Adrenal gland (tissue), 9 donors: ENCODE measurements at regions not wholly inside any gene's neighbourhood (a gene's known extent, or its start where the extent isn't known, plus 50 kb on each side); places are given as distances from the start of the nearest gene placed in this dataset.

Experiments used
- DNase-seq, 7 donors: peaks; one replicate each; pipeline ENCODE4 v3.0.0-alpha.2; 2019 to 2020
- H3K27ac ChIP-seq, 5 donors: fragments of 200-600 bp; sonication (generic) in 4 of 5; 1 replicate in 3 of 5; 2 replicates in 2 of 5; pipeline versions ENCODE4 v1.5.1 to v1.8.0; 2016 to 2020; ENCODE audit warnings: mild to moderate bottlenecking in 1 of 5
- H3K27me3 ChIP-seq: fragments of 200-600 bp; 2 replicates; pipeline ENCODE4 v1.8.0; 2021
- H3K36me3 ChIP-seq, 2 donors: fragments of 200-600 bp; replicated peaks in 1 of 2; 1 replicate in 1 of 2; 2 replicates in 1 of 2; pipeline versions ENCODE4 v1.5.1 to v1.8.0; 2018 to 2022
- H3K4me1 ChIP-seq, 2 donors: fragments of 200-600 bp; replicated peaks in 1 of 2; 1 replicate in 1 of 2; 2 replicates in 1 of 2; pipeline versions ENCODE4 v1.5.1 to v1.8.0; 2018 to 2021
- H3K4me3 ChIP-seq, 4 donors: fragments of 200-600 bp; sonication (generic) in 3 of 4; one replicate each; pipeline ENCODE4 v1.5.1; 2016 to 2018
- H3K9me3 ChIP-seq, 3 donors: fragments of 200-600 bp; sonication (generic) in 1 of 3; replicated peaks in 1 of 3; 1 replicate in 2 of 3; 2 replicates in 1 of 3; pipeline versions ENCODE4 v1.5.1 to v1.8.0; 2016 to 2021
- POLR2A ChIP-seq, 2 donors: fragments of 450-650 bp; IDR thresholded peaks; one replicate each; pipeline ENCODE4 v1.6.1; 2017; ENCODE audit warnings: antibody characterized with exemption in 2 of 2, mild to moderate bottlenecking in 2 of 2, moderate library complexity in 1 of 2
- WGBS, 4 donors: extraction: QIAGEN DNeasy Blood & Tissue Kit in 2 of 4; methylation state at CpG; one replicate each; pipeline versions ENCODE4 v1.1.5 to v1.1.7; 2013 to 2017; 5-methylcytosine and 5-hydroxymethylcytosine counted together
- intact Hi-C, 2 donors: fragments of 100-400 bp; cut with DNase I; formaldehyde crosslinking; loops; one replicate each; pipeline versions ENCODE4 v1.14.1 to v1.15.0; 2022 to 2023
- TF ChIP-seq, protein P1 (sequence below), 6 experiments: fragments of 450-650 bp in 4 of 6; fragments of 200-600 bp in 2 of 6; sonication (generic) in 1 of 6; IDR thresholded peaks; 1 replicate in 5 of 6; 2 replicates in 1 of 6; pipeline versions ENCODE4 v1.5.1 to v1.8.0; 2016 to 2021; ENCODE audit warnings: antibody characterized with exemption in 6 of 6, mild to moderate bottlenecking in 2 of 6, moderate library complexity in 1 of 6
- donor health status: healthy with polysubstance abuse.
- donor health status: Bipolar disorder and iron deficiency.
- donor health status: DM: yes; HTN: yes; CAD: no.
- donor health status: DM: no; HTN: no; CAD: no.
- donor health status: DM: no; HTN: no; CAD: no.

DNA sequence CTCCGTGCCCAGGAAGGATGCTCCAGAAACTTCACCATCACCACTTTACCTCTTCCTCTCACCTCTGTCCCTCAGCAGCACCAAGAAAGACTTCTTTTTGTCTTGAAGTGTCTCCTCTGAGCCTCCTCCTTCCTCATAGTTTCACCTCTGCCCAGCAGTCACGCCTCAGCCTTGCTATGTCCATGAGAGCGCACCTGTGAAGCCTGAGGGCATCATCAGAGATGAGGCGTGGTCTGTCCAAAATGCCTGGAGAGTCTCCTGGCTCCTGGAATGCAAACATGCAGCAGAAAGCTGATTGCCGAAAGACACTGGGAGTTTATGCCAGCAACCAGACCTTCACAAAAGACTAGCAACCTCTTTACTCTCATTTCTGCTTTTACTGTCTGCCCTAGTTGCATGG lies 336.6 kb downstream of the TEX29 start:
- intact Hi-C loops, result no loop called here
- 83 to 90% (median 85%) methylated on average over 5 of the region's 5 CpGs for WGBS, 4 donors

DNA sequence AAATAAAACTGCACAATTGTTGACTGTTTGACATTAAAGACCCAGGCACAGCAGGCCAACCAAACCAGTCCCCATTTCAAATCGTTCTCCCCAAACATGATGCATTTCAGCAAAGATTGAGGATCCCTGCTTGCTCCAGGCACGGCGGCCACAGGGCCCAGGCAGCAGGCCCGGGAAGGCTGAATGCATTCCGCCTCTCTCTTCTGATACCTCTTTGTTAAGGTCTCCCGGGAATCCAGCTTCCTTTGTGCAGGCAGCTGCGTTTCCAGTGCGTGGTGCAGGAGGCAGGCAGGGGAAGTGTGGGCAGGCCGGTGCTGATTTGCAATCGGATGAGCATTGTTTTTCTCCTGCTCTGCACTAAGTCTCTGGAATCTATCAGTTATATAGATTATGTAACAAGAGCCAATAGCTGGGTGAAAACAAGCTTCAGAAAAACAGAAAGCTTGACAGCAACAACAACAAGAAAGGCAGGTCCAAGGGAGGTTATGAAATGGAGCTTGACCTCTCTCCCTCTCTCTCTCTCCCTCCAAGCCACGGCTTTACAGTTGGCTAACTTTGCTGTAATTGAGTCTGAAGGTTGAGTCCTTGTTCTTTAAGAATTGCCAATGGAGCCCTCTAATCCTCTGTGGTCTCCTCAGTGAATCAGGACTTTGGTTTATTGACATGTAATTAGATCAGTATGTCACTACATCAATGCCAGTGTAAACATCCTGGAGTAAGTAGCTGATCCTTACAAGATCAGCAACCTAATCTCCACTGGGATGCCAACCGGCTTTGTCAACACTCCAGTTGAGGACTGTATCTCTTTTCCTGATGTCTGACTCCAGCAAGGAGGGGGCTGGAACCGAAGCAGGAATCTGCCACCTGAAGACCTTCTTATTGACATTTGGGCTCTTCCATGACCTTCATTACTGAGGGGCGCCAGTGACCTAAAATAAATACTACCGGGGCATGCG lies 338.0 kb downstream of the TEX29 start:
- H3K4me3 ChIP-seq, result no peak overlapping the region
- no peaks in the 10 kb centered on the region for H3K36me3 ChIP-seq
- H3K27ac ChIP-seq, result no peak overlapping the region
- no peaks in the 10 kb centered on the region for H3K27me3 ChIP-seq
- intact Hi-C loops, result no loop called here
- 51 to 62% (median 53%) methylated on average over 14 to 16 of the region's 16 CpGs for WGBS, 4 donors
- DNase-seq, result no peak
- no peaks in the 10 kb centered on the region for H3K4me1 ChIP-seq
- TF ChIP-seq, protein P1, sequence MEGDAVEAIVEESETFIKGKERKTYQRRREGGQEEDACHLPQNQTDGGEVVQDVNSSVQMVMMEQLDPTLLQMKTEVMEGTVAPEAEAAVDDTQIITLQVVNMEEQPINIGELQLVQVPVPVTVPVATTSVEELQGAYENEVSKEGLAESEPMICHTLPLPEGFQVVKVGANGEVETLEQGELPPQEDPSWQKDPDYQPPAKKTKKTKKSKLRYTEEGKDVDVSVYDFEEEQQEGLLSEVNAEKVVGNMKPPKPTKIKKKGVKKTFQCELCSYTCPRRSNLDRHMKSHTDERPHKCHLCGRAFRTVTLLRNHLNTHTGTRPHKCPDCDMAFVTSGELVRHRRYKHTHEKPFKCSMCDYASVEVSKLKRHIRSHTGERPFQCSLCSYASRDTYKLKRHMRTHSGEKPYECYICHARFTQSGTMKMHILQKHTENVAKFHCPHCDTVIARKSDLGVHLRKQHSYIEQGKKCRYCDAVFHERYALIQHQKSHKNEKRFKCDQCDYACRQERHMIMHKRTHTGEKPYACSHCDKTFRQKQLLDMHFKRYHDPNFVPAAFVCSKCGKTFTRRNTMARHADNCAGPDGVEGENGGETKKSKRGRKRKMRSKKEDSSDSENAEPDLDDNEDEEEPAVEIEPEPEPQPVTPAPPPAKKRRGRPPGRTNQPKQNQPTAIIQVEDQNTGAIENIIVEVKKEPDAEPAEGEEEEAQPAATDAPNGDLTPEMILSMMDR (IDR thresholded peaks at IDR 0.05), result no peak
- no peak for TF ChIP-seq POLR2A (IDR thresholded peaks at IDR 0.05)
- no peaks in the 10 kb centered on the region for H3K9me3 ChIP-seq

More for the DNA sequence above, 336.6 kb downstream of the TEX29 start:
- Histone ChIP-seq H3K4me3 (no peak overlapping the region), H3K27me3 (no peaks in the 10 kb centered on the region), H3K36me3 (no peaks in the 10 kb centered on the region), H3K27ac (no peak overlapping the region), H3K4me1 (no peaks in the 10 kb centered on the region), H3K9me3 (no peaks in the 10 kb centered on the region)
- no peak for DNase-seq
- TF ChIP-seq POLR2A (IDR thresholded peaks at IDR 0.05), result no peak
- TF ChIP-seq, protein P1 (IDR thresholded peaks at IDR 0.05), result no peak

DNA sequence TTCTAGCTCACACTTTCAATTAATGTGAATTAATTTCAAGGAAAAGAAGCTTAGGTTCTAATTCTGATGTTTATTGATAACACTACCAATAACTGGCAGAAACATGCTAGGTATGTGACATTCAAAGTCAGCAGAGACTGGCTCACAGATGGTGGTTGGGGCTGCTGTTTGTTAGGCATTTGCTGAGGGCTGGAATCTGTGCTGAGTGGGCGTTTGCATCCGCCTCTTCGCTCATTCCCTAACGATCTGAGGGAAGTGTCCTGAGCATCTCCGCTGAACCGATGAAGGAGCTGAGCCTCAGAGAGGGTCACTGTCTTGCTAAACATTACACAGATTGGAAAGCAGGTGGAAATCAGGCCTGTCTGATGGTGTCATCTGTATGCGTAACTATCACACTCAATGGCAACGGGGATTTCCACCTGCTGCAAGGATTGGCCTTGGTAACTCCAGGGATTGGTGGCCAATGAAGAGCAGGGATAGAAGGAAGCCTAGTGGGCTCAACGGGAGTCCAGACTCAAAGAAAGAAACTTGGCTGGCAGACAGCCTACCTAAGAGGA lies 338.9 kb downstream of the TEX29 start:
- H3K4me3 ChIP-seq, result no peak overlapping the region
- H3K27ac ChIP-seq, result no peak overlapping the region
- no peaks in the 10 kb centered on the region for H3K9me3 ChIP-seq
- TF ChIP-seq, protein P1 (IDR thresholded peaks at IDR 0.05), result no peak
- no peak for TF ChIP-seq POLR2A (IDR thresholded peaks at IDR 0.05)
- H3K27me3 ChIP-seq, result no peaks in the 10 kb centered on the region
- intact Hi-C loops, result no loop called here
- H3K36me3 ChIP-seq, result no peaks in the 10 kb centered on the region
- H3K4me1 ChIP-seq, result no peaks in the 10 kb centered on the region
- no peak for DNase-seq
- 78 to 83% (median 79%) methylated on average over 9 of the region's 9 CpGs for WGBS, 4 donors

DNA sequence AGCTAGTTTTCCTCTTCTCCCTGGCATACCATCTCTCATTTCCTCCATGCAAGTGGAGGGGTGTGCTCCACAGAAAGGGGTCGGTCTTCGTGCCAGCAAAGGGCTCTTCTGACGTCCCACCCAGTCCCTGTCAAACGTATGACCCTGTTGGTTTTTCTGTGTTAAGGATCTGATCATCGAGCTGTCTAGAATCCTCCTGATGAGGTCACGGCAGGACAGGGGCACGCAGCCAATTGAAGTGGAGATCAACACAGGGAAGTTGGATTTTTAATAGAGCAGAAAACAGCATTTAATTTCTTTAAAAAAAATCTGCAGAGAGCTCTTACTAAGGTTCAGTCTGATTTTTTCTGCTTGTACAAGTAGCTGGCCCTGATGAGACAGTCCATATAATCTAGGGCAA lies 339.4 kb downstream of the TEX29 start:
- TF ChIP-seq, protein P1 (IDR thresholded peaks at IDR 0.05), result no peak
- TF ChIP-seq POLR2A (IDR thresholded peaks at IDR 0.05), result no peak
- no peak overlapping the region for H3K4me3 ChIP-seq
- H3K27me3 ChIP-seq, result no peaks in the 10 kb centered on the region
- intact Hi-C loops, result no loop called here
- 60 to 77% (median 71%) methylated on average over 7 of the region's 7 CpGs for WGBS, 4 donors
- no peaks in the 10 kb centered on the region for H3K36me3 ChIP-seq
- no peak overlapping the region for H3K27ac ChIP-seq
- no peaks in the 10 kb centered on the region for H3K4me1 ChIP-seq
- no peaks in the 10 kb centered on the region for H3K9me3 ChIP-seq
- DNase-seq, result no peak
